HCT116 (cell line): ENCODE measurements at regions not wholly inside any gene's neighbourhood (a gene's known extent, or its start where the extent isn't known, plus 50 kb on each side); places are given as distances from the start of the nearest gene placed in this dataset.

Experiments used
- CTCF ChIP-seq, 3 experiments: fragments of 200-600 bp in 1 of 3; sonication (generic) in 1 of 3; IDR thresholded peaks in 2 of 3; conservative IDR thresholded peaks in 1 of 3; 2 replicates each; pipeline ENCODE4 v1.5.1; 2012 to 2017; ENCODE audit warnings: low read depth in 2 of 3, low read length in 2 of 3, antibody characterized with exemption in 1 of 3, borderline replicate concordance in 1 of 3, control low read depth in 1 of 3, mild to moderate bottlenecking in 1 of 3, mixed read lengths in 1 of 3, mixed run types in 1 of 3, moderate library complexity in 1 of 3; ENCODE audit not compliant: insufficient read depth in 1 of 3
- EZH2phosphoT487 ChIP-seq: fragments of 200-600 bp; IDR thresholded peaks from 2 replicates; pipeline ENCODE4 v1.6.1; 2018; ENCODE audit warnings: antibody characterized with exemption, borderline replicate concordance
- POLR2A ChIP-seq: IDR thresholded peaks from 2 replicates; pipeline ENCODE4 v1.7.0; 2011; ENCODE audit warnings: borderline replicate concordance; ENCODE audit not compliant: insufficient read depth, insufficient read length; ENCODE audit errors: extremely low read depth

- TF ChIP-seq CTCF (IDR thresholded peaks at IDR 0.05 in 2 of 3, conservative IDR thresholded peaks at IDR 0.05 in 1 of 3; ENCODE audit: borderline replicate concordance in 1 of 3, insufficient read depth in 1 of 3, low read depth in 2 of 3, low read length in 2 of 3): no peak
- TF ChIP-seq EZH2phosphoT487: no peak
- TF ChIP-seq POLR2A: no peak
These were observed 319.0 kb downstream of the HACE1 start for GRCh38 chr6:104540743-104541142.
